Right lung (tissue), 2 donors: ENCODE measurements at regions not wholly inside any gene's neighbourhood (a gene's known extent, or its start where the extent isn't known, plus 50 kb on each side); places are given as distances from the start of the nearest gene placed in this dataset.
"Not testable (repeated sequence)": the region's sequence is repeated elsewhere in the genome, so short reads cannot be mapped to it uniquely, and the experiment has no call there.

Experiments used
- DNase-seq, 2 donors: peaks; one replicate each; pipeline ENCODE4 v3.0.0-alpha.2; 2013

DNA sequence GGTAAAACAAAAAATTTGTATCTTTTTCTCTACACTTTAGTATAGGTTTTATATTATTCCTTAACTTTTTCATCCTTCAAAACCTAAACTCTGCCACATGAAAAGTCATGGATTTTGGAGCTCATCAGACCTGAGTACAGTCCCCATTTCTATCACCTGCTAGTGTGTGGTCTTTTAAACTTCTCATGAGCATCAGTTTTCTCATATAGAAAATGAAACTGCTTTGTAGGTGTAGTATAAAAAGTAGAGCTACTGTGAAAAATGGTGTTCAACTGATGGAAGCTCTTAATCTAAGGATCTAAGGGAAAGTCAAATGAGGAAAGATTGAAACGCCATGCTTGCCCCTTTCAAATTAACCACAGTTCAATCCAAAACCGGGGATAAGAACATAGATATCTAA lies 686.5 kb downstream of the MECOM start:
- DNase-seq = no peak

DNA sequence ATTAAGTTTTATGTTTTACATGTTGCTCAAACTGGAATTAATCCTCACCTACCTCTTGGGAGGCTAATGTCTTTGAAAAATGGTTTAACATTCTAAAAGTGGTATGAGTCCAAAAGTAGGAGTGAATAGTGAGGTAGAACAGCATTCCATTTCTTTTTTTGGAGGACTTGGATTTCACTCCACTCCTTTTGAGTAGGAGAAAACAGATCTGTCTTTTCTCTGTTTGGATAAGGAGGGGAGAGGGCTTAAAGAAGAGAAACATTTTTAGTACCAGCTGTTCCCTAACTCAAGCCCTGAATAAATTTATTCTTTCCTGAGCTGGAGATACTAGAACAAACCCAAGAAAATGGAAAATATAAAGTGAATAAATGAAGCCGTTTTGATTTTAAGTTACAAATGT lies 687.9 kb downstream of the MECOM start:
- no peak for DNase-seq

DNA sequence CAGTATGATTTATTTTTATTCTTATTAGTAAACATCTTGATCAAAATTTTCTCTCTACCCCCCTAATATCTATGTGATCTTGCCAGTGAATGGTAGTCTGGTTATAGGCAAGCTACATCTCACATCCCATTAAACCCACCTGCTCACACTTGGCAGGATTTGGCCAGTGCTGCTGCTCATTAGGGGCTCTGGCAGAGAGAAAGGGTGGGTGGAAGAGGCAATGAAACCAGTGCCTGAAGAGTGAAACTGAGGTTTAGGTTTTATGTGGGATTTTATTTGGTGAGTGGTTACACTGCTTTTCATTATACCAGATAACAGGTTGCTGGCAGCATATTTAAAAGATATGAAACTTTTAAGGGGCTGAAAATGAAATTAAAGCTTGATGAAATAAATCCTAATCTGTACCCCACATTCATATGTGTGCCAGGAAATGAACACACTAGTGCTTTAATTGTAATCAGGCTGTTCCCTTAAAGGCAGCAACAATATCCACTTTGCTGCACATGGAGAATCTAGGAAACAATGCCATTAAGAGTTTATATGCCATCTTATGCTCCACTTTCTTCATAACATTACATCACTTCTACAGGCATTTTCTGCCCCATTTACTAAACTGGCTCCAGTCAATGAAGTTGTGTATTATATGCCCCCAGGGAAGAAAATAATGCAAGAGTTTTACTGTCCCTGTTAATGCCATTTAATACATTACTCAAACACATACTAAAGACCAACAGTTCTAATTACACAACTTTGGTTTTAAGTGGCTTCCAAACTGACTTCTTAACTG lies 688.7 kb downstream of the MECOM start:
- DNase-seq = no peak

DNA sequence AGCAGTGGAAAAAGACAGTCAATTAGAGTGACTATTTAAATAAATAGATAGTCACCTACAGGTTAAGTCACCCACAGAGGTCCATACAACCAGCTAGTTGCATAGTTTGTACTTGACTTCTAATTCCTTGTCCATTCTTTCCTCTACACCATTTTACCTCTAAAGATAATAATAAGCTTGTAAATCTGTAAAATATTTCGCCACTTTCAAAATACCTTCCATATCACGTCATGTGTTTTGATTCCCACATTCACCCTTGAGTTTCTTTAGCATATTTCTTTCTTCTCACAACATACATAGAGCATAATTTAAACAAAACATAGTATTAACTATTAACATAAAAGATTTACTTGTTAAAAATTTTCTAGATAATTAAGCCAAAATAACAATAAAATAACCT lies 689.6 kb downstream of the MECOM start:
- no peak for DNase-seq

DNA sequence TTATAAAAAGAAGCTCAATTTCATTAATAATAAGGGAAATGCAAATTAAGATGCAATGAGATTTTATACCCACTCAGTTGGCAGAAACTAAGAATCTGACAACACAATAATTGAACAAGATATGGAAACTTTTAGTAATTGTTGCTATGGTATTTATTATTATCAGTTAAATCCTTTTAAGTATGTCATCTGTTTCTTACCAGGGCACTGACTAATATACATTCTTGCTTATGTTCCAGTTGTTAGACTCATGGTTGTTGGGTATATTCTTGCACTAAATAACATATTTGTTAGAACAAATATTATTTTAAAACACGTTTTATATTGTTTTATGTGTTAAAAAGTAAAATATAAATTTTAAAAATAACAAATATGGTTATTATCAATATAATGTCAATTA lies 690.3 kb downstream of the MECOM start:
- no peak for DNase-seq

DNA sequence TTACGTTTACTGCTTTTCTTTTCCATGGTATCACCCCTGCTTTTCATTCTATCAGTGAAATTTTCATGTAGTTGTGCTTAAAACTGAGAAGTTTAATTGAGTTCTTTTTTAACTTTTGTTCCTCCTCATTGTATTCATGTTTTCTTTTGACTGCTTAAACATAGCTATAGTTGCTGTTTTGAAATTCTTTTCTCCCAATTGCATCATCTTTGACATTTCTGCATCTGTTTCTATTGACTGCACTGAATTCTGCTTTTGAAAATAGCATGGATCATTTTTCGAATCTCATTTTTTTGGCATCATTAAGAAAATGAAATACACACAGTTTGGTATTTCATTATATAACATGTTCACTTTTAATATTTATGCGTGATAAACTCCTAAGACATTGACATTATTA lies 694.9 kb downstream of the MECOM start:
- DNase-seq = no peak

DNA sequence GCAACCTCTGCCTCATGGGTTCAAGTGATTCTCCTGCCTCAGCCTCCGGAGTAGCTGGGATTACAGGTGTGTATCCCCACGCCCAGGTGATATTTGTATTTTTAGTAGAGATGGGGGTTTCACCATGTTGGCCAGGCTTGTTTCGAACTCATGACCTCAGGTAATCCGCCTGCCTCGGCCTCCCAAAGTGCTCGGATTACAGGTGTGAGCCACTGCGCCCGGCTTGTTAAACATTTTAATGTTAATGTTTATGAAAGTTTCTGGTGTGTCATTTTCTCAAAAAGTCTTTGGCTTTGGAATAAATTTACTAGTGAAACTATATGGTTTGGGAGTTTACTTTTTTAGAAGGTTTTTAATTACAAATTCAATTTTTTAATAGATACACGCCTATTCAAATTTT lies 698.8 kb downstream of the MECOM start:
- no peak for DNase-seq

DNA sequence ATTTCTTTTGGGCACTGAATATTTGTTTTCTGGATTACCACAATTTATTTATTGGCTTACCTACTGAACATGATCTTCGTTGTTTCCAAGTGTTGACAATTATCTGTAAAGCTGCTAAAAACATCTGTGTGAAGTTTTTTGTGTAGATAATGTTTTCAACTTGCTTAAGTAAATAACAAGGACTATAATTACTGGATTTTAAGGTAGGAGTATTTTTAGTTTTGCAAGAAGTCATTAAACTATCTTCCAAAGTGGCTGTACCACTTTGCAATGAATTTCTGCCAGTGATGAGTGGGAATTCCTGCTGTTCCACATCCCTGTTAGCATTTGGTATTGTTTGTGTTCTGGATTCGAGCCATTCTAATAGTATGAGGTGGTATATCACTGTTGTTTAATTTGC lies 702.2 kb downstream of the MECOM start:
- no peak for DNase-seq

DNA sequence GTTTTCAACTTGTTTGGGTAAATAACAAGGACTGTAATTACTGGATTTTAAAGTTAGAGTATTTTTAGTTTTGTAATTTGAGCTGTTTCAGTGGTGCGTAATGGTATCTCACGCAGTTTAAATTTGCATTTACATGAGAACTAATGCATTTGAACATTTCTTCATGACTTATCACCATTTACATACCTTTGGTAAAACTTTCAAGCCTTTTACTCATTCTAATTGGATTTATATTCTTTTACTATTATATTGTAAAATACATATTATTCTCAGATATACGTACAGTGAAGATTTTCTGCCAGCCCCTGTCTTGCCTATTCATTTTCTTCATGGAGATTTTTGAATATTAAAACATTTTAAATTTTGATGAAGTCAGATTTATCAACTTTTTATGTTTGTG lies 703.8 kb downstream of the MECOM start:
- no peak for DNase-seq

DNA sequence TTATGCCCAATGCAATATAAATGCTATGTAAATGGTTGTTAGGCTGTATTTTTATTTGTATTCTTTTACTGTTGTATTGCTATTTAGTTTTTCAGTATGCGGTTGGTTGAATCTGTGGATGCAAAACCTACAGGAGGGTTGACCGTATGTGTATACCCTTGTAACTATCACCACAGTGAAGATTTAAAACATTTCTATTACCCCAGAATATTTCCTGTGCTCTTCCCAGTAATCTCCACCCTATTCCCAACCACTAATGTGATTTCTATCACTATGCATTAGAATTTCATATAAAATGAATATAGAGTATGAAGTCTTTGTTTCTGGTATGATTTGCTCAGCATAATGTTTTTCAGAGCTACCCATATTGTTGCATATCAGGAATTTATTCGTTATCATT lies 705.0 kb downstream of the MECOM start:
- no peak for DNase-seq

DNA sequence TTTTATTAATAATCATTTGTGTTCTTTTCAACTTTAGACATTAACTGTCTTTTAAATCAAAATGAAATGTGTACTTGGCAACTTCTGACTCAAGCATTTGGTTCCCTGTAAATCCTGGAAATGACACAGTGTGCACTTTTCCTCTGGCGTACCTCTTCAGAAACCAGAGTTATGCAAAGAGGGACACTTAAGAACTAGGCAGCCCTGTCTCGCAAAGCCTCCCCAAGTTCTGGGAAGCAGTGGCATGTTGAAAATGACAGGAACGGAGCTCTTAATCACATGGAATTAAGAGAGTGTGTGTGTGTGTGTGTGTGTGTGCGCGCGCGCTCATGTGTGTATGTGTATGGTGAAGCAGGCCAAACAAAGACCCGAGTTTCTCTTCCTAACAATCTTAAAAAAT lies 707.4 kb downstream of the MECOM start:
- no peak for DNase-seq

DNA sequence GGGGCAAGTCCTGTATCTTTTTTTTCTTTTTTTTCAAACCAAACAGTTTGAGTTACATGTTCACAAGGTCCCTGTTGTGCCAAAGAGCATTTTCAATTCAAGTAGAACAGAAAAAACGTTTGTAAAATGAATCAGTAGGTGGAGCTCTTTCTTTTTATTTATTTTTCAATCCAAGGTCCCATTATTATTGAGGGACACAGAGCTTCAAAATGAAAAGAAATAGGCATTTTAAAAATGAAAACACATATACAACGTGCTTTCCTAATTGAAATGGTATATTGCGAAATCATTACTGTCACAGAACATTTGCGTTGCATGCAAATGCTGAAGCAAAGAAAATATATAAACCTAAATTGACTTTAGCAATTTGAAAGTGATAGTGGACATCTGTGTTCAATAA lies 711.0 kb downstream of the MECOM start:
- DNase-seq = peak; percentile 44 to 52

DNA sequence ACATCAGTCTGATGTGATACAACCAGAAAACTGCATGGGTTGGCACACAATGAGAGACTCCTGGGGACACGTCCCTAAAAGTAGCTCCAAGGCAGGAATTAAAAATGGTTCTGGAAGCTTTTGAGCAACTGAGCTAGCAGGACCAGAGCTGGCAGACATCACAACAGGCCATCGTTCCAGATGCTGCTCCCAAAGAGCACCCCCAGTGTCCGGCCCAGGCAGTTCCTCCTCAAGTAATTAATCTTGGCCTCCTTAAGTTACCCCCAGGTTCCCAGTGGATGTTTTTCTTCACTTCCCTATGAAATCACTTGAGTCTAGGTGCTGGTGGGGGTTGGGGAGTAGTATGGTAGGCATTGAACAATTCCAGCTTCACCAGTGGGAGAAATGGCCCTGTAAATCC lies 711.6 kb downstream of the MECOM start:
- no peak for DNase-seq

DNA sequence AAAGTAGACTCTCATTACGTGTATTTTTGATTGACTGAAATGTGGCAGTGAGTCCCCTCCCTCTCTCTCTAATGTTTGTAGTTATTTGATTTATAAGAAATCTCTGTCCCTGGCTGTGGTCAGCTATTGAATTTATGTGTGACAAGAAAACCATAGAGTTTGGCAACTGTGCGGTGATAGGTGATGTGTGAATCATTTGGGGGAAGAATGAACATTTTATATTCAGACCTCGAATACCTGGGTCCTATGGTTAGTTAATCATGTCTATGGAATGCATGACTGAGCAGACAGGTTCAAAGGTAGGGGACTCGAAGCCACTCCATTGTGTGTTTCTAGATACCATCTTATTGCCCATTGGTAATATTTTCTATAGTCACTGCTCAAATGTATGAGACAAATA lies 712.1 kb downstream of the MECOM start:
- DNase-seq = no peak

DNA sequence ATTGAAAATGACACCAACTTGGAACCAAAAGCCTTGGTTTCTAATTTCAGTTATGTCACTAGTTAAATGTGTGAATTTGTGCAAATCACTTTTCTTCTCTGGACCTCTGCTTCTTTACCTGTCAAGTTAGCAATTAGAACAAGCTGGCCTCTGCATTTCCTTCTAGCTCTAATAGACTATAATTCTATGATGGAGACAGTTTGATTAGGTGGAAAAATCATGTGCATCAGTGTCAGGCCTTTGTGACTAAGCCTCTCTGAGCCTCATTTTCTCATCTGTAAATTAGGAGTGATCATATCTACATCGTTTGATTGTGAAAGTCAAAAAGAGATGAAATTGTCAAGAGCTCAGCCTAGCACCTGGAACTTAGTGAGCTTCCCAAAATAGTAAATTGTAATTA lies 712.9 kb downstream of the MECOM start:
- DNase-seq = no peak

DNA sequence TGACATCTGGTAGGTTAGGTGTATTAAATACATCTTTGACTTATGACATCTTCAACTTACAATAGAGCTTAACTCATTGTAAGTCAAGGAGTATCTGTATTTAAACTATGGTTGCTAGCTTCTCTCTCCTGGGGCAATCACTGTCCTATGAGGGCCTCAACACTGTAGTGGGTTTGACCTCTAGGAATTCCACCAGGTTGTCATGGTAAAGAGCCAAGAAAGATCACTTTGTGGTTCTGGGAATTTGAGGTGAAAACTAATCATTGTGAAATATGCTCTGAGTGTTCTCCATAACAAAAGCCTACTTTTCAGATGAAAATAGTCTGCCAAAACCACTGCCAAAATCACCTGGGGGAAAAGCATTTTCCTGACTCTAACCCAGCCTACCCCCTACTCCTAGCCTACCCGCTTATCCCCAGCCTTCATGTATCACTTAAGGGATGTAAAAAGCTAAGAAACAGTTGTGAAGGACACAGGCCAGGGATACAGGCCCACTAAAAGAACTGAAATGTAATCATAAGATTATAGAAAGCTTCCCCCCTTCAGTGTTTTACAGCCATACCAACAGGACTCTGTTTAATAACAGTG lies 723.8 kb downstream of the MECOM start:
- no peak for DNase-seq

DNA sequence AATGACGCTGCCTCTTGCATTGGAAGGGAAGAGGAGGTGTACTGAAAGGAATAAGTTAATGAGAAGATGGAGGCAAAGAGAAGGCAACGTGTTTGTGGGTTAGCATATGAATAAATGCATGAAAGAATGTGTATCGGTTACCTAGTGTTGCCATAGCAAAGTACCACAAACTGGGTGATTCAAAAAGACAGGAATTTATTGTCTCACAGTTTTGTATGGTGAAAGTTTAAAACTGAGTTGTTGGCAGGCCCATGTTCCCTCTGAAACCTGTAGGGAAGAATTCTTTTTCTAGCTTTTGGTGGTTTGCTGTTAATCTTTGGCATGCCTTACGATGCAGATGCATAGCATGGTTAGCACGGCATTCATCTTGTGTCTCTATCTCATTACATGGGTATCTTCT lies 729.9 kb downstream of the MECOM start:
- DNase-seq = no peak

DNA sequence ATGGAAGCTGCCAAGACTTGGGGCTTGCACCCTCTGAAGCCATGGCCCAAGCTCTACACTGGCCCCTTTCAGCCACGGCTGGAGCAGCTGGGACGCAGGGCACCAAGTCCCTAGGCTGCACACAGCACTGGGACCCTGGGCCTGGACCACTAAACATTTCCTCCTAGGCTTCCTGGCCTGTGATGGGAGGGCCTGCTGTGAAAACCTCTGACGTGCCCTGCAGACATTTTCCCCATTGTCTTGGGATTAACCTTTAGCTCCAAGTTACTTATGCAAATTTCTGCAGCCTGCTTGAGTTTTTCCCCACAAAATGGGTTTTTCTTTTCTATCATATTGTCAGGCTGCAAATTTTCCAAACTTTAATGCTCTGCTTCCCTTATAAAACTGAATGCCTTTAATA lies 733.5 kb downstream of the MECOM start:
- not testable (repeated sequence) for DNase-seq

DNA sequence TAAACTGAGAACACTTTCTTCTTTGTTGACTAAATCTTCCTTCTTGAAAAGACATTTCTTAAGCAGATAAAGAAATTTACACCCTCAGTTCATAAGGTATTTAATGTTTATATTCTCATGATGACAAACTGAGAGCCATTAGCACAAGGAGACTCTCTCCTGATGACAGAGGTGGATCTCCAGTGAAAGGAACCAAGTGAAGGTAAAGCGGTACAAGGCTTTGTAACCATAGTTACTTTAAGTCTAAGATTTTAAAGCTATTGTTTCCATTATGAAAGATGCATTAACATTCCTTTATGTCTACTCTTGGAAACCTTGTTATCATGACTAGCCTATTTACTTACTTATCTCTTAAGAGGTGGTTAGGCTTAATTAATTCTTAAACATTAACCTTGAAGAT lies 737.1 kb downstream of the MECOM start:
- no peak for DNase-seq

DNA sequence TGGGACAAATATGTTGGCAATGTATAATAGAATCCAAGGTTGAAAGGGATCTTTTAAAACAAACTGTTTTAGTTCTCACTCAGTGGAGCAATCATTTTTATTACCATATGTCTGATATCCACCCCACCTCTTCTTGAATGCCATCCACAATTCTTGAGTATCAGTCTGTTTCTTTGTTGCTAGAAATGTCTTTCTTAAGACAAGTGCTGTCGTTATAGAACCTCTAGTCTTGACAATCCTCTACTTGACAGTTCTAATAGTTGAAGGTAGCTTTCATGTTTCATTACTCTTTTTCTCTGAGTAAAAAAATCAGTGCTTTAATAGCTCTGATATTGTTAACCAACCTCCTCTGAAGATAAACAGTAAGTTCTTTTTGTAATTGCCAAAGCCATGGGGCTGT lies 737.9 kb downstream of the MECOM start:
- no peak for DNase-seq

DNA sequence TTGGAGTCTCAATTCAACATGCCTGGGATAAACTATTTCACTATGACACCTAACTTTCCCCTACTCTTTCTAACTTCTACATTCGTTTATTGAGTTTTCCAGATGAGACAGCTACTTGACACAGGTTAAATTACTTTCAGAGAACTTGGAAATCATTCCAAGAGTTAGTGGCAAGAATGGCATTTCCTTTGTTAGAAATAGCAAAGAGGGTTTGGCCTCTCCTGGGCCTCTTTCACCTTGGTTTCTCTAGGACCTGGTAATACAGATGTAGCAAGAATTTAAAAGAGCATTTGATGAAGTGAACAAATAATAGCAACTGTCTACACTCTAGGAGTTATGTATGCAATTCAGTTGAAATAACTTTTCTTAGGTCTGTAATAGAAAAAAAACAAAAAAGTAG lies 748.9 kb downstream of the MECOM start:
- no peak for DNase-seq

DNA sequence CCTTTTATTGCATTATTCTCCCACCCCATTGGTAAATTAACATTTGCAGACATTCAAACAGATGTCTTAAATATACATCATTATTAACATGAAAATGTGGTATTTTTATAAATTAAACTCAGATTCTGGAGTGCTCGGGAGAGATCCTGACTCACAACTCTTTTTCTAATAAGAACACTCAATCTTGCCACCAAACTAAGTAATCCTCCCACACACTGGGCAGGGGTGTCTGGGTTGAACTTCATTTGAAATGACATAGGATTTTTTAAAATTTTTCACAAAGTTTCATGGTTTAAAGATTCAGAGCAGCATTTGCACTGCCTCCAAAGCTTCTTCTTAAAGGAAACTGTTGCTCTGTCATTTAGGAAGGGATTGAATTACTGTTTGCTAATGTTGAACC lies 754.3 kb downstream of the MECOM start:
- DNase-seq = no peak

DNA sequence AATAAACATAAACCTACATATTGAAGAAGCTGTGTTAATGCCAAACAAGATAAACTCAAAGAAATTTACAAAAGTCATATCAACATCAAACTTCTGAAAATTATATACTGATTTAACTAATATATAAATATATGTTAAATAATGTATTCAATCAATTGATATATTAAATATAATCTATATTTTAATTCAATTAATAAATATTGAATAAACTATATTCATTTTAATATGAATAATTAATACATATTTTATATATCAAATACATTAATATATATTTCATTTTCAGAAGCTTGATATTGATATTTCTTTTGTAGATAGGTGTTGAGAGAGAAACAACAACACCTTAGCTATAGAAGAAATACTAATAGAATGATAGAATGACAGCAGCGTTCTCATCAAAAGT lies 768.1 kb downstream of the MECOM start:
- no peak for DNase-seq

DNA sequence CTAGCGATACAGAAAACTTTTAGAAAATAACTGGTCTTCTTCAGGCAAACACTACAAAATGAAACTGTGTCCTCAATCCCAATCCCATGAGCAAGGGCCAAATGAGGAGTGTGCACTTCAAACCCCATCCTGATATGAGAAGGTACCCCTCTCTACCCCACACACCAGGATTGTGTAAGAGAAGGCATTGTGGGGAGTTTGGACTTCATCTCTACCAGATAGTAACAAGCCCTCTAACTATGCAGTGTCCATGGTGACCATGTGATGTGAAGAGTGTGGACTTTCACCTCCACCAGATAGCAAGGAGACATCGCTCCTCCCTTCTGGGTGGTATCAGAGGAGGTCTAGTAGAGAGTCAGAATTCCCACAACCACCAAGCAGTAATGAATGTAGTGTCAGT lies 769.3 kb downstream of the MECOM start:
- DNase-seq = no peak
